DMS 273 (cell line): ENCODE measurements at regions not wholly inside any gene's neighbourhood (a gene's known extent, or its start where the extent isn't known, plus 50 kb on each side); places are given as distances from the start of the nearest gene placed in this dataset.

ENCODE experiments used
- DNase-seq: peaks from one replicate; lab custom pipeline; 2025; ENCODE audit not compliant: unreplicated experiment; lab: John Stamatoyannopoulos, UW

DNA sequence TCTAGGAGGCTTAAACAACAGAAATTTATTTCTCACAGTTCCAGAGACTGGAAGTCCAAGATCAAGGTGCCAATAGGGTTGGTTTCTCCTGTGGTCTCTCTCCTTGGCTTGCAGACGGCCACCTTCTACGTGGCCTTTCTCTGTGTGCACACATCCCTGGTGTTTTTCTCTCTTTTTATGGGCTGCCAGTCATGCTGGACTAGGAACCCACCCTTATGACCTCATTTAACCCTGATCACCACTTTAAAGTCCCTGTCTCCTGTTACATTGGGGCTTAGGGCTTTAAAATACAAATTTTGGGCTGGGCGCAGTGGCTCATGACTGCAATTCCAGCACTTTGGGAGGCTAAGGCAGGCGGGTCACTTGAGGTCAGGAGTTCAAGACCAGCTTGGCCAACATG, 157.1 kb downstream of the TLE1 start:
- DNase-seq: no peak

DNA sequence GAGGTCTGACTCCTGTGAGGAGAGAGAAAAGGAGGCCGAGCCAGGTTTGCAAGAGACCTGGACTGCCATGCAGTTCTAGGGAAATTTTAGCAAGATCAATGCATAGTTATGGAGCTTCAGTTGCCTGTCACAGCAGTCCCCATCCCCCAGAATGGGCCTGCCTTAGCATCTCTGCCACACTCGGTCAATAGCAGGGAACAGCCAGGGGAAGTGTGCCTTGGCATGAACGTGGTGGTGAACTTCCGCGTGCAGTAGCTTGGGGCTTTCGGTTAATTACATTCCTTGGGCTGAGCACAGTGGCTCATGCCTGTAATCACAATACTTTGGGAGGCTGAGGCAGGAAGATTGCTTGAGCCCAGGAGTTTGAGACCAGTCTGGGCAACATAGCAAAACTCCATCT, 157.8 kb downstream of the TLE1 start:
- DNase-seq: no peak

DNA sequence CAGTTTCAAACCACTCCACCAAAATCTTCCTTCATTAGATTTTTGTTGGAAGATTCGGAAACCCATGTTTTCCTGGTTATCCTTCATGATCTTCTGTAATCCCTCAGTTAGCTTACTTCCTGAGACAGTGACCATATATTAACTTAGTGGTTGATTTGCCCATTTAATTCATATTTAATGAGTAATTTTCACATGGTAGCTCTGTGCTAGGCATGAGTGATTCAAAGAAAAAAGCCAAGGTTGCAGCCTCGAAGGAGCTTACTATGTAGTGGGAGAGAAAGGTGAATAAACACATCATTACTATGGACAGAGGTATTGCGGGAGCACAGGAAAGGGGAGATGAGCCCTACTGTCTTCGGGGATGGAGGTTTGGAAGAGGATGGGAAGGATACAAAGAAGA, 158.5 kb downstream of the TLE1 start:
- DNase-seq: no peak

- DNase-seq: no peak
These were observed 159.0 kb downstream of the TLE1 start for GRCh38 chr9:81530310-81530810.

DNA sequence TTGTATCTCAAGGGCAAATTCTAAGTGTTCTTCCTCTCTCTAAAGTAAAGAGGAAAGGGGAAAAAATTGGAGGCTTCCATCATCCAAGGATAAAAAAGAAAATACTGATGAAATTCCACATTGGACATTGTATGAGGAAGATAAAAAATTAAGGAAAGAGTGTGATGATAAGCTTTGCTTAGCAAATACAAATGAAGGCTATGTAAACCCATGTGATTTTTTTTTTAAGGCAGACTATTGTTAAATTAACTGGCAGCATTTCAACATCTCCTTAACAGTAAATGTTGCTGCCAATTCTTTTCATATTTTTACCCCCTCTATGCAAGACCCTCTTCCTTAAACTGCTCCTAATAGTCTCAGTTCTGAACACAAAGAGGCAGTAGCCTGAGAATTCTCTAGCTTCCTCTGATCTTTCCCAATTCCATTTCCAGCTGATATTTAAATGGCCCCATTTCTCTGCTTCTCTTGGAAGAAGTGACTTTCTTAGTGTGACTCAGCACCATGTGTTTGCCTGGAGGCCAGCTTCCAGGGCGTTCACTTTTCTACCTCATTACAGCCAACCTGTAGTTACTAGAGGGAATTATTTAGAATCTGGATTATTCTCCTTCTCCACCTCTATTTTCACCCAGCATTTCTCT, 159.7 kb downstream of the TLE1 start:
- no peak for DNase-seq

DNA sequence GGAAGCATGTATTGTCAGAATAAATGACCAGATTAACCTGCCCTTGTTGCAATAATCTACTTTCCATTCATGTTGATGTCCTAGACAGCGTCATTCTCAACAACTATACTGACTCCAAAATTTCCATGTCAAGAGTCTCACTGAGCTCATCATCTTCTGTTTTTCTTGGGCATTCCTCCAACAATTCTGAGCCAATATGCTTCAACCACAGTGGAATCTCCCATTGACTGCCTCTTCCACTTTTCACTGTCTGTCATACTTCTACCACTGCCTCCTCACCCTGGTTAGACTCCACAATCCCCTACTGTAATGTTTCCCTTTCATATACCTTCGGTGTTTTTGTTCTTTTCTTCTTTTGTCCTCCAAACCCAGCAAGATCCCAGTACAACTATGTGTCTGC, 162.8 kb downstream of the TLE1 start:
- DNase-seq: no peak

DNA sequence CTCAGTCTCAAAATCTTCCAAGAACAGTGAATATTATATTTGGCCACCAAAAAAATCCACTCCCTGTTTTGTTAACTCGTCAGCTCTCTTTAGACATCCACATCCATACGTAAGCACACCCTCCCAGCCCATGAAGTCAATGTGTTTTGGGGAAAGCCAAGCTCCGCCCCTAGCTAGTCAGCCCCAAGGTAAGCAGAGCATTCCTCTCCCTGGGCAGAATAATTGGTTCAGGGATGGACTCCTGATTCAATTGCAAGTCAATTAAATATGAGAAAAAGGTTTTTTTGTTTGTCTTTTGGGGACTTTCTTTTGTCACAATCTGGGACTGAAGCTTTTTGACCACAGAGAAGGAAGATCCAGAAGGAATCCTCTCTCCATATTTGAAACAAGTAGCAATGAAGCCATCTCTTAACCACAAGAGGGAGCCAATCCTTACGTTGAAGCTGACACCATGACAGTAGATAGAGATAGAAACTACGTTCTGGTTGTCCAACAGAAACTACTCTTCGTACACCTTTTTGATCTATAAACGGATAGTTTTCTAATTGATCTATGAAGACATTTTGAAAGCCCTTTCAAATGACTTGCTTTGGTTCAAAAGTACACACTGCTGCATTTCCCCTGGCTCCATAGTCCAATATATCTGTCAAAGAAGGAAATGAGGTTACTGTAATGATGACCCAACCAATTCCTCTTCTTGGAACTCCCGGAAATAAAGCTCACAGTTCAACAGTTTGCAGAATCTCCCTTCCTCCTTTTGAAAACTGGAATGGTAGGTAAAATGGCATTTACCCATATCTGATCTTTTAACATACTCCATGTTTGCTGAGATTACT, 166.4 kb downstream of the TLE1 start:
- peak; percentile 63 for DNase-seq

GRCh38 chr9:81521892-81522291, 167.5 kb downstream of the TLE1 start:
- DNase-seq: no peak

GRCh38 chr9:81519816-81520495, 169.4 kb downstream of the TLE1 start:
- DNase-seq: no peak

DNA sequence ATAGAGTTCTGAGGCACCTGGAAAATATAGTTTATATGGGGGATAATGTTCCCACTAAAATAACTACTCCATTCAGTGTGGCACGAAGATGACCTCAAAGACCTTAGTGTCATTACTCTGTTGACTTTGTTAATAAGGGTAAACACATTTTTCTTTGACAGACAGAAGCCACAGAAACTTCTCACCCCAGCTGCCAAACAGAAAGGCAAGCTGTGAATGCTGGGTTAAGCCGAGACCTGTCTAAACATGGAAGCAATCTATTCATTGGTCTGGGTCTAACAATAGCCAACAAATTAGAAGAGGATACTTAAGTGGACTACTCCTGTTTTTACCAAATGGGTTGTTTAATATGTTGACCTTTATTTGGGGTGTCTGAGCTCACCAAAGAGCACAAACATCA, 171.4 kb downstream of the TLE1 start:
- DNase-seq: no peak

DNA sequence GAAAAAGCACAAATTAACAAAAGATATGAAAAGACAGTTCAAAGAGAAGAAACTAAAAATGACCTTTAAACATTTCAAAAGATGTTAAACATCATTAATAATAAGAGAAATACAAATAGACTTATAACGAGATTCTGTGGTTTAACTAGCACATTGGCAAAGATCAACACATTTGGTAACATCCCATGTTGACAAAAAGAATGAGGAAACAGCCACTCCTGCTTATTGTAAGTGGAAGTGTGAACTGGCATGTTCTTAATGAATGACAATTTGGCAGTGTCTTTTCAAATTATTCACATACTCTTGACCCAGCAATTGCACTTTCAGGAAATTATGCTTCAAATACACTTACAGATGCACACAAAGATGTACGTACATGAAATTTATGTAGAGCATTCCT, 176.3 kb downstream of the TLE1 start:
- DNase-seq: no peak

DNA sequence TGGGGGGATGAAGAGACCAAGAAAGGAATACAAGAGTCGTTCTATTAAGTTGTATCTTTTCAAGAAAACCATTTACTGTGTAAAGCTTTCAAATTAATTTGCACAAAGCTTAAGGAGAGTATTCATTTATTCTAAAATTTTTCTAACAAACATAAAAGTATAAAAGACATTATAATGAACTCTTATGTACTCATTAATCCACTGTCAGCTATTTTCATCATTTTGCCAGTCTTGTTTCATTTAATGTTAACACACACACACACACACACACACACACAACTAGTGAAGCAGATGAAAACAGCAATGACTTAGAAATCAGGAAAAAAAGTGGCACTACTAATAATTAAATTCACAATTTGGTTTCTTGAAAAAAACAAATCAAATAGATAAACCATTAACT, 176.7 kb downstream of the TLE1 start:
- no peak for DNase-seq

- no peak for DNase-seq
These were observed 180.9 kb downstream of the TLE1 start for GRCh38 chr9:81508476-81508875.

DNA sequence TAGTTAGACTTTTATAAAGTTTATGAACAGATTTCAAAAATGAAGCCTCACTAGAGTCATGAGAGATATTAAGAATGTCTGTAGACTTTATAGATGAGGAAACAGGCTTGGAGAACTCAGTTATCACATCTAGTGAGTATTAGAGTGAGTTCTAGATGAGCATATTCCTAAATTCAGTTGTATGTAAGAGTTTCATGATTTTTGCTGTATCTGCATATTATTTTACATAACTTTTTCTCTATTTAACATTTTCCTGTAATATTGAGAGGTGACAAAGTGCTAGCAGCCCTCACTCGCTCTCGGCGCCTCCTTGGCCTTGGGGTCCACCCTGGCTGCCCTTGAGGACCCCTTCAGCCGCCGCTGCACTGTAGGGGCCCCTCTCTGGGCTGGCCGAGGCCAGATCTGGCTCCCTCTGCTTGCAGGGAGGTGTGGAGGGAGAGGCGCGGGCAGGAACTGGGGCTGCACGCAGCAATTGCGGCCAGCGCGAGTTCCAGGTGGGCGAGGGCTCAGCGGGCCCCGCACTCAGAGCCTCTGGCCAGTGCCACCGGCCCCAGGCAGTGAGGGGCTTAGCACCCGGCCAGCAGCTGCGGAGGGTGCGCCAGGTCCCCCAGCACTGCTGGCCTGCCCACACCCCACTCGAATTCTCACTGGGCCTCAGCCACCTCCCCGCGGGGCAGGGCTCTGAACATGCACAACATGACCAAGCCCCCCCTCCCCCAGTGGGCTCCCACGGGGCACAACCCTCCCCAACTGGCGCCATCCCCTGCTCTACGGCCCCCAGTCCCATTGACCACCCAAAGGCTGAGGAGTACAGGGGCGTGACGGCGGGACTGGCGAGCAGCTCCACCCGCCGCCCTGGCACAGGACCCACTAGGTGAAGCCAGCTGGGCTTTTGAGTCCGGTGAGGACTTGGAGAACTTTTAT, 182.1 kb downstream of the TLE1 start:
- DNase-seq: no peak

GRCh38 chr9:81499594-81499993, 189.8 kb downstream of the TLE1 start:
- no peak for DNase-seq

DNA sequence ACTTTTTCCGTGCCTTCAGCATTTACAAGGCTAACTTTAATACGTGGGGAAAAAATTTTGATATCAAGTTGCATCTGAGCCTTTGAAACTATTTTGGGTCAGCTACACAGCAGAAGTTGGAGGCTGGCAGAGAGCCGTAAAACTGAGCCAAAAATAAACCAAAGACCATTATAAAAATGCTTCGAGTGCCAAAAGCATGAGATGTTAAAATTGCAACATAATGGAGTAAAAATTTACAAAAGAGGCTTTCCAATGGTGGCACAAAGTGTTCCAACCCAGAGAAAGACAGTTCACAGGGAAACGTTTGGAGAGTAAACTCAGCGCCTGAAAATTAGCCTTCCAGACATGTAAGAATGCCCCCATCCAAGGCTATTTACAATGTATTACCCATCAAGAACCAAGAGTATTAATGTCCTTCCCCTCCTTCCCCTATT, 190.3 kb downstream of the TLE1 start:
- DNase-seq: peak; percentile 6

DNA sequence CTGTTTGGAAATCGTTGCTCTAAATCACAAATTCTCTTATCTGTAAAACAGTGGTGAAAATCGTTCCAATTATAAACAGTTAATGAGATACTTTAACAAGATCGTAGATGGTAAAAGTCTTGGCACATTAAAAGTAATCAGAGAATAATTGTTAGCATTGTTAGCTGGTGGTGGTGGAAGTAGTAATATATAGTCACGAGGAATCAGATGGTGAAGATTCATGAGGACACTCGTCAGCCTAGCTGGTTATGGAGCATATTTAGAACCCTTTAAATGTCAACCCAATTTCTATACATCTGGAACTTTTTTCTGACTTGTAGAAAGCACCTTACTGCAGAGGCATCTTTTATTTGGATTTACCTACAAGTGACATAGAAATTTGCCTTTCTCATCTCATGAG, 190.8 kb downstream of the TLE1 start:
- DNase-seq: no peak

- DNase-seq: no peak
These were observed 192.3 kb downstream of the TLE1 start for GRCh38 chr9:81497091-81497490.

DNA sequence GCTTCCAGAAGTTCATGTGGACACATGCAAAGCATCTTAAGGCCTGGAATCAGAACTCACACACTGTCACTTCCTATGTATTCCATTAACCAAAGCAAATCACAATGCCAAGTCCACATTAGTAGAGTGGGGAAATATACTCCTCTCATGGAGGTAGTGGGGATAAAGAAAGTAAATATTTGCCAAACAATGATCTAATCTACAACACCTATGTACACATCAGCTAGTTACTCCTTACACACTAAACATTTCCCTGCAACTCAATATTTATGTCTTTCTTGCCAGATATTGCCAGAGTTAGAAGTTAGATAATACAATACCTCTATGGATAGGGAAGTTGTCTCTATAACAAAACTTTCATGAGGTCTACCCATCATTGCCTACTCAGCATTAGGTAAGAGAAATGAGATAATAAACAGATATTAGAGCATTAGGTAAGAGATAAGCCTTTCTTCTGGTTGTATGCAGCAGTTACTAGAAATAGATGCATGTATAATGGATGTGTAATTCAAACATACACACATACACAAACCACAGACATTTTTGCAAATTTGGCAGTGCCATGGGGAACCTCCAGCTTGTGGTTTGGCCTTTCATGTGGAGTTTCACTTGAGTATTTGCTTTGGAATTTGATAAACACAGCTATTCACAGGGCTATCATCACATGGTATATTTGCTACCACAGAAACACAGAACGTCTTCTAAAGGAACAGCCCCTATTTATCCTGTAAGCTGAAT, 196.5 kb downstream of the TLE1 start:
- DNase-seq: no peak
